ENCODE measurements at regions not wholly inside any gene's neighbourhood (a gene's known extent, or its start where the extent isn't known, plus 50 kb on each side); places are given as distances from the start of the nearest gene placed in this dataset.
"Not testable (repeated sequence)": the region's sequence is repeated elsewhere in the genome, so short reads cannot be mapped to it uniquely, and the experiment has no call there.

GRCh38 chr14:53716578-53716977 is 240.0 kb downstream of the BMP4 start:
- Mint-ChIP-seq H3K36me3 (ENCODE audit: low read depth, unreplicated experiment) (no peaks in the 10 kb centered on the region), H3K27ac (ENCODE audit: unreplicated experiment) (no peak overlapping the region), H3K9me3 (ENCODE audit: unreplicated experiment) (no peaks in the 10 kb centered on the region), H3K4me1 (ENCODE audit: unreplicated experiment) (no peaks in the 10 kb centered on the region), H3K4me3 (ENCODE audit: unreplicated experiment) (no peak overlapping the region), H3K27me3 (ENCODE audit: unreplicated experiment) (peaks cover 2% of the 10 kb centered on the region)
- DNase-seq (ENCODE audit: low spot score) = no peak
- TF ChIP-seq CTCF (IDR thresholded peaks at IDR 0.05; ENCODE audit: unreplicated experiment) = no peak

- no peak for DNase-seq (ENCODE audit: low spot score)
- no peak overlapping the region for H3K27ac Mint-ChIP-seq (ENCODE audit: unreplicated experiment)
Observed at GRCh38 chr14:53715193-53715721, 241.4 kb downstream of the BMP4 start.

GRCh38 chr14:53714495-53715192 is 242.0 kb downstream of the BMP4 start:
- no peaks in the 10 kb centered on the region for H3K36me3 Mint-ChIP-seq (ENCODE audit: low read depth, unreplicated experiment)
- DNase-seq (ENCODE audit: low spot score) = no peak

More at GRCh38 chr14:53715193-53715721, 241.4 kb downstream of the BMP4 start:
- no peak for TF ChIP-seq CTCF (IDR thresholded peaks at IDR 0.05; ENCODE audit: unreplicated experiment)
- H3K4me3 Mint-ChIP-seq (ENCODE audit: unreplicated experiment) = no peak overlapping the region
- H3K4me1 Mint-ChIP-seq (ENCODE audit: unreplicated experiment) = no peaks in the 10 kb centered on the region
- H3K9me3 Mint-ChIP-seq (ENCODE audit: unreplicated experiment) = no peaks in the 10 kb centered on the region
- H3K36me3 Mint-ChIP-seq (ENCODE audit: low read depth, unreplicated experiment) = no peaks in the 10 kb centered on the region
- no peaks in the 10 kb centered on the region for H3K27me3 Mint-ChIP-seq (ENCODE audit: unreplicated experiment)

GRCh38 chr14:53712901-53713300 is 243.7 kb downstream of the BMP4 start:
- H3K36me3 Mint-ChIP-seq (ENCODE audit: low read depth, unreplicated experiment); H3K27ac Mint-ChIP-seq (ENCODE audit: unreplicated experiment); DNase-seq (ENCODE audit: low spot score); H3K4me3 Mint-ChIP-seq (ENCODE audit: unreplicated experiment); H3K27me3 Mint-ChIP-seq (ENCODE audit: unreplicated experiment); H3K9me3 Mint-ChIP-seq (ENCODE audit: unreplicated experiment); H3K4me1 Mint-ChIP-seq (ENCODE audit: unreplicated experiment): not testable (repeated sequence)

More at GRCh38 chr14:53714495-53715192, 242.0 kb downstream of the BMP4 start:
- TF ChIP-seq CTCF (IDR thresholded peaks at IDR 0.05; ENCODE audit: unreplicated experiment) = no peak
- Mint-ChIP-seq H3K9me3 (ENCODE audit: unreplicated experiment) (no peaks in the 10 kb centered on the region), H3K27ac (ENCODE audit: unreplicated experiment) (no peak overlapping the region), H3K4me3 (ENCODE audit: unreplicated experiment) (no peak overlapping the region), H3K4me1 (ENCODE audit: unreplicated experiment) (no peaks in the 10 kb centered on the region), H3K27me3 (ENCODE audit: unreplicated experiment) (no peaks in the 10 kb centered on the region)

GRCh38 chr14:53711205-53711604 is 245.4 kb downstream of the BMP4 start:
- no peak for TF ChIP-seq CTCF (IDR thresholded peaks at IDR 0.05; ENCODE audit: unreplicated experiment)
- Mint-ChIP-seq H3K9me3 (ENCODE audit: unreplicated experiment) (no peaks in the 10 kb centered on the region), H3K4me3 (ENCODE audit: unreplicated experiment) (no peak overlapping the region), H3K27ac (ENCODE audit: unreplicated experiment) (no peak overlapping the region), H3K36me3 (ENCODE audit: low read depth, unreplicated experiment) (no peaks in the 10 kb centered on the region), H3K27me3 (ENCODE audit: unreplicated experiment) (no peaks in the 10 kb centered on the region), H3K4me1 (ENCODE audit: unreplicated experiment) (no peaks in the 10 kb centered on the region)
- no peak for DNase-seq (ENCODE audit: low spot score)

All from endothelial cell (in vitro differentiated cells).